Mononuclear cell (primary cell): ENCODE measurements at regions not wholly inside any gene's neighbourhood (a gene's known extent, or its start where the extent isn't known, plus 50 kb on each side); places are given as distances from the start of the nearest gene placed in this dataset.

Experiments
- H3K27me3 ChIP-seq: 2 replicates; pipeline ENCODE4 v1.6.0; 2011; ENCODE audit warnings: low read length, control low read depth; ENCODE audit not compliant: insufficient read depth
- H3K4me1 ChIP-seq: 2 replicates; pipeline ENCODE4 v1.5.1; 2011; ENCODE audit warnings: mild to moderate bottlenecking, low read length, control low read depth; ENCODE audit not compliant: insufficient read depth
- H3K4me3 ChIP-seq: 2 replicates; pipeline ENCODE4 v1.5.1; 2011; ENCODE audit warnings: mild to moderate bottlenecking, low read length, moderate library complexity
- H3K9me3 ChIP-seq: 2 replicates; pipeline ENCODE4 v1.5.1; 2011; ENCODE audit warnings: low read depth, mild to moderate bottlenecking, control low read depth, low read length

GRCh38 chr4:138891631-138892031, 124.0 kb upstream of the NOCT start:
- no peaks in the 10 kb centered on the region for H3K4me1 ChIP-seq
- no peak overlapping the region for H3K4me3 ChIP-seq
- no peaks in the 10 kb centered on the region for H3K27me3 ChIP-seq
- no peaks in the 10 kb centered on the region for H3K9me3 ChIP-seq

DNA sequence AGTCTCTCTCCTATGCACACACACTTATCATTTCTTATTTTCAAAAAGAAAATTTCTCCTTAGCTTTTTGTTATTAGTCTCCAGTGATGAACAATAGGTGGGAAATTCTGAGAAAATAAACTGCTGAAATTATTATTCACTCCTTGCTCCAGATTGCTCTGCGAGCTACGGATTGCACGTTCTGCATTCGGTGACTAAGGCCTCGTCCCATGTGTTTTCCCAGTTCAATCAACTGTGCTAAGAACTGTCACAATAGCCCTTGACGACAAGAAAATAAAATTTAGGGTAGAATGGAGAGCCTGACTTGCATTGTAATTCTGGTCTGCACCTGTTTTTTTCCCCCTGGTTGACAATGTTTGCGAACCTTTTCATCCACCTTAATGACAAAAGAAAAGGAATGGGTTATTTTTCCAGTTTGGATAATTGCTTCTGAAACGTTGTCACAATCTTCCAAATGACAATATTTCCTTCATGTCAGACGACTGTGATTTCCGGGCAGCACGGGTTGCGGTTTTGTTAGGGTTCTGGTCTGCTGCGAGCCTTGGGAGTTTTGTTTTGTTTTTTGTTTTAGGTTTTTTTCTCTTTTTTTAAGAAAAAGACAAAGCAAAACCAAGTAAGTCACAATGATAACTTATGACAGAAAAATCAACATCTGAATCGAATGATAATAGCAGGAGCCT, 124.5 kb upstream of the NOCT start:
- Histone ChIP-seq H3K4me3 (no peak overlapping the region), H3K27me3 (no peaks in the 10 kb centered on the region), H3K9me3 (no peaks in the 10 kb centered on the region), H3K4me1 (no peaks in the 10 kb centered on the region)

DNA sequence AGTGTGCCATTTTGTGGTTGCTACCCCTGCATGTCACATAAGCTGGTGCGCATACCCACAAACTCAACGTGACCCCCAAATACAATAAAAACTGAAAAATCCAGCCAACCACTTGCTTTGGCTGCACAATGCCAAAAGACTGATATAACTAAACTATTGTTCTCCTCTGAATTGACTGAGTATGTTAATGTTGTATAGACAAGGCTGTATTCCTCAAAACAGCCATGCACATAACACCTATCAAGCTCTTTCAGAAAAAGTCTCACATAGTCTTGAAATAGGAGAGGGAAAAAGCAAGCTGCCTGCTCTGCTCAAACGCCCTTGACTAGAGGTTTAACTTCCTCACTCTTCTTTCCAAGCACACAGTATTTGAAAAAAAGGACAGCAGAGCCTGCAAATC, 126.4 kb upstream of the NOCT start:
- no peaks in the 10 kb centered on the region for H3K4me1 ChIP-seq
- no peaks in the 10 kb centered on the region for H3K9me3 ChIP-seq
- H3K4me3 ChIP-seq: no peak overlapping the region
- H3K27me3 ChIP-seq: no peaks in the 10 kb centered on the region

DNA sequence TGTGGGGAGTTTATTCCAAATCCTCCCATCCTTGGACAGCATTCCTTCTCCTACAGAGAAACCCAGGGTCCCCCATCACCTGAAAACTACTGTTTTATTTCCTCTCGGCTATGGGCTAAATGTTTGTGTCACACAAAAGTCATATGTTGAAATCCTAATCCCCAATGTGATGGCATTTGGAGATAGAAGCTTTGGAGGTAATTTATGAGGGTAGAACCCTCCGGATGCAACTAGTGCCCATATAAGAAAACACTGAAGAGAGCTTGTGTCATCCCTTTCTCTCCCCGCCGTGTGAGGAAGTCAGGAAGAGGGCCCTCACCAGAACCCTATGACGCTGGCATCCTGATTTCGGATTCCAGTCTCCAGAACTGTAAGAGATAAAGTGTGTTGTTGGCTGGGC, 127.8 kb upstream of the NOCT start:
- H3K9me3 ChIP-seq: no peaks in the 10 kb centered on the region

GRCh38 chr4:138887341-138887740, 128.2 kb upstream of the NOCT start:
- Histone ChIP-seq H3K9me3 (no peaks in the 10 kb centered on the region), H3K27me3 (no peaks in the 10 kb centered on the region), H3K4me3 (no peak overlapping the region), H3K4me1 (no peaks in the 10 kb centered on the region)

More for the DNA sequence above, 127.8 kb upstream of the NOCT start:
- no peaks in the 10 kb centered on the region for H3K27me3 ChIP-seq
- no peaks in the 10 kb centered on the region for H3K4me1 ChIP-seq
- H3K4me3 ChIP-seq: no peak overlapping the region

DNA sequence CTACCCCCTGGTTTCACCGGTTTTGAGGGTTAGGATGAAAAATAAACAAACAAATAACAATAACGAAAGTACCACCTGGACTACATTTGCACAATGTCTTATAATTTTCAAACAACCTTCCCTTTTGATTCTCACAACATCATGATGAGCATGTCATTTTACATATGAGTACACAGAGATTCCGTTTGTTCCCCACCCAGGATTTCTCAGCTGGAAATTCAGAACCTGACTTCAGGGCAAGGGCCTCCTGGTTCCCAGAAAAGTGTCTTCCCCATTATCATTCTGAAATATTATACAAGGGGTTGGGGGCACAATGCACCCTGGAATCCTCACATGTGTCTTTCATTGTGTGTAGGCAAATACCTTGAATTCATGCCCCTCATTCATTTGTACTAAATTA, 135.8 kb upstream of the NOCT start:
- Histone ChIP-seq H3K4me3 (no peak overlapping the region), H3K4me1 (no peaks in the 10 kb centered on the region), H3K27me3 (no peaks in the 10 kb centered on the region), H3K9me3 (no peaks in the 10 kb centered on the region)

- Histone ChIP-seq H3K4me1 (peaks cover under 1% of the 10 kb centered on the region), H3K9me3 (no peaks in the 10 kb centered on the region), H3K27me3 (peaks cover 7% of the 10 kb centered on the region), H3K4me3 (no peak overlapping the region)
Observed at GRCh38 chr4:138875891-138876608, 139.5 kb upstream of the NOCT start.

DNA sequence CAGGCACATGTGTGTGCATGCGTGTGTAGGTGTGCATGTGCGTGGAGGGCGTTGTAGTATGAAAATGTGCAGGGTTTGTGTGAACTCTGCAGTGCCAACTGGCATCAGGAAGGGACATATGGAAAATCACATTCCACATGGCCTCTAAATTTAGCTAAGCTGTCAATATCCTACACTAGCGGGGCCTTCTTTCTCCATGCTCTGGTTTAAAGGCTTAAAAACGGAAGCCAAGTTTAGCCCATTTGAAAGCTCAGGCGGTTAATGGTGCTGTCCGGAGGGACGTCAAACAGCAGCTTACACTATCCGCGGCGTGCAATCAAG, 144.1 kb upstream of the NOCT start:
- no peak overlapping the region for H3K4me3 ChIP-seq

GRCh38 chr4:138870737-138871554, 144.6 kb upstream of the NOCT start:
- Histone ChIP-seq H3K4me3 (no peak overlapping the region), H3K9me3 (no peaks in the 10 kb centered on the region), H3K27me3 (peaks cover 10% of the 10 kb centered on the region), H3K4me1 (peaks cover 4% of the 10 kb centered on the region)

More for the DNA sequence above, 144.1 kb upstream of the NOCT start:
- Histone ChIP-seq H3K4me1 (peaks cover 4% of the 10 kb centered on the region), H3K27me3 (peaks cover 10% of the 10 kb centered on the region), H3K9me3 (no peaks in the 10 kb centered on the region)

DNA sequence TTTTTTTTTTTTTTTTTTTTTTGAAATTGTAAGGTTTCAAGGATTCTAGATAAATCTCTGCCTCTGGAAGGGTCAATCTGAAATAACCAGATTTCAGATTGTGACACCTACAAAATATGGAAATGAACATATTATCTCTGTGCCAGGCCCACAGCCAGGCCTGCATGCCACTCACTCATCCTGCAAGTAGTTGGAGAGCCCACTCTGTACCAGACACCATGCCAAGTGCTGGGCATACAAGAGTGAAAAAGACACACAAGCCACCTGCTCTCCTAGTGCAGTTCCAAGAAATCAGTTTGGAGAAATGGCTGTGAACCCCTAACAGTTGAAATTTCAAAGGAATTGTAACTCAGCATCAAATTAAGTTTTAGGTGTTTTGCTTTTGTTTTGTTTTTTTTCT, 145.9 kb upstream of the NOCT start:
- H3K4me1 ChIP-seq: peaks cover 4% of the 10 kb centered on the region
- H3K4me3 ChIP-seq: no peak overlapping the region
- no peaks in the 10 kb centered on the region for H3K9me3 ChIP-seq
- H3K27me3 ChIP-seq: peaks cover 10% of the 10 kb centered on the region

DNA sequence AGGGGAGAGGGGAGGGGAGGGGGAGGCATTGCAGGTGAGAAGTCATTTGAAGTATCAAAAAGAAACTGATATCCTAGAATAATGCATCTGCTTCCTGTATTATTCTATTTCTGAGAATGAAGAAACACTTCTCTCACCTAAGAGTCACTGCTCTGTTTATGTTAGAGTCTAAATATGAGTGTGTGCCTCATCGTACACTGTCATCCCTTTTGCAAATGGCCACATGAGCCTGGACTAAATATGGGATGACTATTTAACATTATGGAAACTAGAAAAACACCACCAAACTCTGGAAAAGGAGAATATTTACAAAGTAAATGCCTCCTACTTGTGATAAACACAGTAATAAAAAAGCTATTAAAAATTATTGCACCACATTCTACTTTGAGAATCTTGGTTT, 146.4 kb upstream of the NOCT start:
- Histone ChIP-seq H3K4me1 (peaks cover 4% of the 10 kb centered on the region), H3K4me3 (no peak overlapping the region), H3K27me3 (peaks cover 10% of the 10 kb centered on the region), H3K9me3 (no peaks in the 10 kb centered on the region)

GRCh38 chr4:138868562-138868961, 147.0 kb upstream of the NOCT start:
- Histone ChIP-seq H3K4me1 (peaks cover 4% of the 10 kb centered on the region), H3K9me3 (no peaks in the 10 kb centered on the region), H3K4me3 (no peak overlapping the region), H3K27me3 (peaks cover 10% of the 10 kb centered on the region)

GRCh38 chr4:138867404-138867803, 148.2 kb upstream of the NOCT start:
- Histone ChIP-seq H3K9me3 (no peaks in the 10 kb centered on the region), H3K4me3 (no peak overlapping the region), H3K27me3 (peaks cover 10% of the 10 kb centered on the region), H3K4me1 (peaks cover 4% of the 10 kb centered on the region)

DNA sequence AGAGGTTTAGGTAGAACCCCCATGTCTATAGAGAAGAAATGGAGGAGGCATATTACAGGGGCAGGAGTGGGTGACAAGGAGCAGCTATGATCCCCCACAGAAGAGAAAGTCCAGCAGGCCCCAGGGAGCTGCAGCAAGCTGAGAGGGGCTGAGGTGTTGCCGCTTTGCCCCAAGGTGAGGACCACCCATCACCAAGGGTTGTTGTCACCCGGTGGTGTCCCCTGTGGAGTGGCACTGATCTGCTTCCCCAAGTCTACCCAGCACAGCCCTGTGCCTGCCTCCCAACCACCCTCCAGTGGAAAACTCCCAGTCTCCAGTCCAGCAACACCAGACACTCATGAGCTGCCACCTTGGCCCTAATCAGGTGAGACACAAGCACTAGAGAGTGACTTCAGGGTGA, 149.3 kb upstream of the NOCT start:
- Histone ChIP-seq H3K4me1 (peaks cover 4% of the 10 kb centered on the region), H3K9me3 (no peaks in the 10 kb centered on the region), H3K4me3 (no peak overlapping the region), H3K27me3 (peaks cover 4% of the 10 kb centered on the region)

DNA sequence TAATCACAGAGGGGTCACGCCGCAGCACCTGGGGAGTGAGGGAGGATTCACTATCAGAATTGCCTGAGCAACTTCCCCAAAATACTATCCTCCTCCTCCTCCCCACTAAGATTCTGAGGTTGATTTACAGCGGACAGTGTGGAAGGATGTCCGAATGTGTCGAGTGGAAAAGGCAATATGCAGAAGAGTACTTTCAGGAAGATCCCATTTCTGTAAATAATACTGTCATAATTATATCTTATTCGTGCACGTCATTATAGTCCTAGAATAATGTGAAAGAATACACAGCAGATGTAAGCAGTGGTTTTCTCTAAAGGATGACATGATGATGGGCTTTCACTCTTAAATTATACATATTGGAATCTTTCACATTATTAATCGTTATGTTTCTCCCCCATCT, 149.8 kb upstream of the NOCT start:
- Histone ChIP-seq H3K4me1 (peaks cover 1% of the 10 kb centered on the region), H3K9me3 (no peaks in the 10 kb centered on the region), H3K4me3 (no peak overlapping the region), H3K27me3 (peaks cover 3% of the 10 kb centered on the region)
